ENCODE measurements at regions not wholly inside any gene's neighbourhood (a gene's known extent, or its start where the extent isn't known, plus 50 kb on each side); places are given as distances from the start of the nearest gene placed in this dataset.

DNA sequence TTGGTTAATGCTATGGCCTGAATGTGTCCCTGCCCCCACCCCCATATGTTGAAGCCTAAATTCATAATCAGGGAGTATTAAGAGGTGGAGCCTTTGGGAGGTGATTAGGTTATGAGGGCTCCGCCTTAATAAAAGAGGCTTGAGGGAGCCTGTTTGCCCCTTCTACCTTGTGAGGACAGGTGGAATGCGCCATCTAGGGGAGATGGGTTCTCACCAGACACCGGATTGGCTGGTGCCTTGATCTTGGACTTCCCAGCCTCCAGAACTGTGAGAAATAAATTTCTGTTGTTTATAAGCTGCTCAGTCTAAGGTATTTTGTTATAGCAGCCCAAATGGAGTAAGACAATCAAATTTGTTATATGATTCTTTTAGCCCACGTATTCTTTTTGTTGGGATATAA is 148.3 kb downstream of the PTCSC3 start:
- no peak for DNase-seq

- DNase-seq: no peak
Observed at GRCh38 chr14:36027354-36027753, 149.2 kb downstream of the PTCSC3 start.

GRCh38 chr14:36022765-36023410 is 153.6 kb downstream of the PTCSC3 start:
- no peak for DNase-seq

- no peak for DNase-seq
Observed at GRCh38 chr14:36021591-36022320, 154.8 kb downstream of the PTCSC3 start.

DNA sequence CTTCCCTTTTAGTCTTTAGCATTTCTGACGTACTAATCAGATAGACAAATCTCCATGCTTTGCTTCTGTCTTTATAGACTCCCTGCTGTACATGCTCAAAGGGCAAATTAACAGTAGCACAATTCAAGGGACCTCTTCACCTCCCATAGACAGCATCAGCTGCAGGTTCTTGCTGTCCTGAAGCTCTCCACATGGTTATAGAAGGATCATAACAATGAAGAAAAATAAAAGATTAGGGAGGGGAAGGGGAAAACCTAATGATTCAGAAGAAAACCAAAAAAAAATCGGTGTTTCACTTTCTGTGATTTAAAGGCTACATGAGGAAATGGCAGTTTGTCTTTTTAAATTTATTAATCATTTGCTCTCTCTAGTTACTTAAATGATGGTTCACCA is 155.5 kb downstream of the PTCSC3 start:
- no peak for DNase-seq

DNA sequence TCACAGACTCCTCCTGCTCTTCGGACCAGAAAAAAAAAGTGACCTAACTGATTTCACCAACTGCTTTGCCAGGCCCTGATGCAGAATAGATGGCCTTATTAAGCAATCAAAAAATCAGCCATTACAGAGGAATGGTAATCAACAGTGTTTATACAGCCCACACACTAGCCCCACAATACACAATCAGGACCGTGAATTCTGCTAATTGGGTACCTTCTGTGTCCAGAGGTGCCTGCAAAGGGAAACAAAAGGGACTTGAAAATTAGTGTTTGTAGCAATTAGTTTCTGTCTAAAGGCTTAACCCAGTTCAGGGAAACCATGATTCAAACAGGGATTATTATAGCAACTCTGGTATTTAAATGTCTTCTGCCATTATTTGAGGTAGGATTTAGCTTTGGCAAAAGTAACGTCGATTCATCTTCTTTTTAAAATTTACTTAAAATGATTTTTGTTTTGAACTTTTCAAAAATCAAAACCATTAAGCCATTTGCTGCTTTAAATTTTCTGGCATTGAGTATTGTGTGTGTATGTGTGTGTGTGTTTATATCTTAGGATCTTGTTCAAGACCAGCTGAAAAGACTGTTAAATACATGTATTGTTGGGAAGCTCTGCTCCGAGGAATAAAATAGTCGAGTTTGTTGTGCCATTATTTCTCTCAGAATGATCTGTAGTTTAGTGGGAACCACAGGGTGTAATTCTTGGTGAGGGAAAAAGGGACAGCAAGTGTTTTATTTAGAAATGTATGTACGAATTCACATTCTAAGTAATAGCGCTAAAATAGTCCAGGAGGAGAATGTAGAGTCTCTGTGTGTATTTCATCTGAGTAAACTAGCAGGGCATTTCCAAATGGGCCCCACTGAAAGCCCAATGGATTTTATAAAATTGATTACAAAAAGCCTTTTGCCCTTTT is 156.1 kb downstream of the PTCSC3 start:
- DNase-seq: peak; percentile 52

DNA sequence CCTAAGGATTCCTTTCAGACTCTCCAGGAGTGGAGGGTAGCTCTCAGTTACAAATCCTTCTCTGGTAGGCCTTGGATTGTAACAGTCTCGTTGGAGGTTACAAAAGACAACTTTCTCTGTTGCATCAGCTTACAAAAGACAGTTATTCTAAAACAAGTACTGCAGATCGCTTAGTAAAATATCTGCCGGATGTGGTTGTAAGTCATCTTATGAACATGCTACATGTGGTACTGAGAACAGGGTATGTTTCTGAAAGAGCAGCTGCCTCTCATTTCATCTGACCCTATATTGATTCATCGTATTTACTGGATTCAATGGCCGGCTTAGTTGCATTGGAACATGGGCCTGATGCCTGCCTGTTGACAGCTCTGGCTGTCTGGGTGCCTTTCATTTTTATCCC is 157.4 kb downstream of the PTCSC3 start:
- DNase-seq: no peak

DNA sequence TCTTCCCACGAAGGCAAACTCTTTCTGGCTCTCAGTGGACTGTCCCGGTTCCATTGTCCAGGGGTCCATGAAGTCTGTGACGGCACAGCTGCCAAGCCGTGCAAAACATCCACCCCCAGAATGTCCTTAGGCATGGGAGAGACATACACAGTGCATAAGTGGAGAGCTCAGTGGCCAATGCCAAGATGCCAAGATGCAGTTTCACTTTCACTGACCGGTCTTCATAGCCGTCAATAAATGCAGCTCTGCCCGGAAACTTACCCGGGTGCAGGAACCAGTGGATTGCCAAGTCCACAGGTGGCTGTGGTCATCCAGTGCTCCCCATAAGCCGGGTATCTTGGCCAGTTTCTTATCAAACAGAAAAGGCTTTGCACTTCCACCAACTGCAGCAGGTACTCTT is 162.3 kb downstream of the PTCSC3 start:
- DNase-seq: no peak

- DNase-seq: no peak
Observed at GRCh38 chr14:36013483-36013882, 163.0 kb downstream of the PTCSC3 start.

- DNase-seq: no peak
Observed at GRCh38 chr14:36012621-36013020, 163.9 kb downstream of the PTCSC3 start.

GRCh38 chr14:36009643-36010042 is 166.9 kb downstream of the PTCSC3 start:
- DNase-seq: no peak

DNA sequence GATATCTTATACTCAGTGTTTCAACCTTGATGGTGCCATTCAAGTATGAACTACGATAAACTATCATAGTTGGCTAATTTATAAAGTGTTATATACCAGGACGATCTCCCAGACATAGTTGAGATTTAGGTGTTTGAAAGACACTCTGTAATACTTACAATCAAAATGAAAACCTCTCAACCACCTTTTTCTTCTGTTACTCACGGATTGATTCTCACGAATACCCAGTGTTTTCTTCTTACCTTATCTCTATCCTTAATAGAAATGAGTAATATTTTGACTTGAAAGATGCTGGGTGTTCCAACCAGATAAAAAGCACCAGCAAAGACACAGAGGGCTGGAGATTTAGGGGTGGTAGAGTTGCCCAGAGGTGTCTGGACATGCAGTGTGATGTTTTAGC is 169.9 kb downstream of the PTCSC3 start:
- no peak for DNase-seq

GRCh38 chr14:36005670-36006069 is 170.9 kb downstream of the PTCSC3 start:
- no peak for DNase-seq

DNA sequence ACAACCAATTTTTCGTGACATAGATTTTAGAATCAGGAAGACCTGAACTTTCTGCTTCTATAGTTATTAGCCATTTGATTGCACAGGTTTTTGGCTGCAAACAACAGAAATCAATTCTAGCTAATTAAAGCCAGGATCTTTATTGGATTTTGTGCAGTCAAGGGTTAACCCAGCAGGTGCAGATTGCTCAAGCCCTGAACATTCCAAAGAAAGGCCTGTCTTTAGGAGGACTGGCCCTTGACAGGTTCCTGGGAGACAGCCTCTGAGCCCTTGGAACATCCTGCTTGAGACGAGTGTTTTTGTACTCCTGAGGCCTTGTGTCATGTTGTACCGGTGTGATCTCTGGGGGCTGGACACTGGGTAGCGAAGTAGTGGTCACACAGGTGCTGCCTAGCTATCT is 174.6 kb downstream of the PTCSC3 start:
- DNase-seq: no peak

- DNase-seq: no peak
Observed at GRCh38 chr14:35999294-35999693, 173.2 kb downstream of the BRMS1L start.

DNA sequence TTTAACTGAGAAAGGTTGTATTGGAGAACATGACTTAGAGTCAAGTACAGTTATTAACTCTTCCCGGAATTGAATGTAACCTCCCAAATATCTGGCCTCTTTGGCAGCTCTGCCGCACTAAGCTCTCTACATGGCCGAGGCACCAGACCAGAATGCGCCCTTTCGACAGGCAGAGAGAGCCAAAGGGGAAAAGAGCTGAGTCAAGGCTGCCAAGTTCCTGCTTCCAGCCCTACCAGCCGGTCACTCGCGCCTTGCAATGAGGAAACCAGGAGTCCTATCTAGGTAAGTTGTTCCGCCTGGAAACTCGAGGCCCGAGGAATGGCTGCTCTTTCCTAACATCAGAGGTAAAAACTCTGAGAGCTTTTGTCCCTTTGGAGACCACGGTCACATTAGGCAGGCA is 172.2 kb downstream of the BRMS1L start:
- DNase-seq: no peak

GRCh38 chr14:35993684-35993960 is 167.5 kb downstream of the BRMS1L start:
- DNase-seq: no peak

GRCh38 chr14:35992816-35993683 is 166.9 kb downstream of the BRMS1L start:
- DNase-seq: no peak

- DNase-seq: no peak
Observed at GRCh38 chr14:35991356-35991755, 165.2 kb downstream of the BRMS1L start.

GRCh38 chr14:35989736-35990135 is 163.6 kb downstream of the BRMS1L start:
- DNase-seq: no peak

GRCh38 chr14:35988972-35989690 is 163.0 kb downstream of the BRMS1L start:
- DNase-seq: no peak

GRCh38 chr14:35988550-35988949 is 162.4 kb downstream of the BRMS1L start:
- DNase-seq: no peak

Measured in NCI-H2081 treated with DMSO at 0.1 percent for 48 hours (cell line).